HEK293 (cell line): ENCODE measurements at regions not wholly inside any gene's neighbourhood (a gene's known extent, or its start where the extent isn't known, plus 50 kb on each side); places are given as distances from the start of the nearest gene placed in this dataset.

Experiments
- CTCF ChIA-PET: fragments of 350-600 bp; formaldehyde crosslinking; extraction: SDS; loops from one replicate; lab custom pipeline; 2021; ENCODE audit warnings: antibody characterized with exemption; lab: Yijun Ruan, JAX
- POLR2A ChIA-PET: fragments of 300-600 bp; formaldehyde crosslinking; extraction: SDS; loops from one replicate; lab custom pipeline; 2020; ENCODE audit warnings: antibody characterized with exemption, inconsistent platforms; lab: Yijun Ruan, JAX
- H3K27ac ChIP-seq: fragments of 200-500 bp; sonication (Bioruptor generic); 2 replicates; pipeline ENCODE4 v1.5.1; 2014; ENCODE audit warnings: low read depth, low read length, control low read depth, inconsistent platforms; ENCODE audit errors: extremely low read depth
- H3K36me3 ChIP-seq, 2 experiments: fragments of 200-500 bp in 1 of 2; sonication (Bioruptor generic) in 1 of 2; 1 replicate in 1 of 2; 2 replicates in 1 of 2; pipeline ENCODE4 v1.5.1; 2014 to 2017; ENCODE audit warnings: inconsistent platforms in 2 of 2, low read length in 2 of 2; ENCODE audit not compliant: control insufficient read depth in 2 of 2, insufficient read depth in 1 of 2
- H3K4me1 ChIP-seq: fragments of 200-500 bp; sonication (Bioruptor generic); 2 replicates; pipeline ENCODE4 v1.5.1; 2014; ENCODE audit warnings: mild to moderate bottlenecking, low read length, inconsistent platforms; ENCODE audit not compliant: control insufficient read depth, insufficient read depth
- H3K4me3 ChIP-seq: 2 replicates; pipeline ENCODE4 v1.5.1; 2011; ENCODE audit warnings: low read depth, mild to moderate bottlenecking, control low read depth, low read length, moderate library complexity
- H3K9me3 ChIP-seq: fragments of 200-500 bp; sonication (Bioruptor generic); 2 replicates; pipeline ENCODE4 v1.5.1; 2014; ENCODE audit warnings: low read depth, low read length, inconsistent platforms; ENCODE audit not compliant: control insufficient read depth, insufficient read depth
- AEBP2 ChIP-seq: fragments of 450-650 bp; formaldehyde crosslinking; IDR thresholded peaks from 2 replicates; pipeline ENCODE4 v1.5.1; 2016; ENCODE audit warnings: missing biosample characterization, missing genetic modification characterization, borderline replicate concordance
- CTCF ChIP-seq: fragments of 450-650 bp; formaldehyde crosslinking; IDR thresholded peaks from 2 replicates; pipeline ENCODE4 v1.5.1; 2016; ENCODE audit warnings: missing biosample characterization, missing genetic modification characterization
- IKZF3 ChIP-seq: fragments of 450-650 bp; IDR thresholded peaks from 2 replicates; pipeline ENCODE4 v1.5.0; 2018; ENCODE audit warnings: missing biosample characterization, mild to moderate bottlenecking, missing genetic modification characterization, moderate library complexity
- KLF17 ChIP-seq: fragments of 450-650 bp; formaldehyde crosslinking; IDR thresholded peaks from 2 replicates; pipeline ENCODE4 v1.5.1; 2016; ENCODE audit warnings: missing biosample characterization, missing genetic modification characterization
- MYNN ChIP-seq: fragments of 450-650 bp; formaldehyde crosslinking; IDR thresholded peaks from 2 replicates; pipeline ENCODE4 v1.5.1; 2016; ENCODE audit warnings: missing biosample characterization, missing genetic modification characterization, borderline replicate concordance
- SCRT1 ChIP-seq: fragments of 450-650 bp; formaldehyde crosslinking; IDR thresholded peaks from 2 replicates; pipeline ENCODE4 v1.5.1; 2016; ENCODE audit warnings: missing biosample characterization, missing genetic modification characterization, borderline replicate concordance
- TSHZ1 ChIP-seq: fragments of 450-650 bp; formaldehyde crosslinking; IDR thresholded peaks from 2 replicates; pipeline ENCODE4 v1.5.1; 2016; ENCODE audit warnings: missing biosample characterization, missing genetic modification characterization, borderline replicate concordance
- YY2 ChIP-seq: fragments of 450-650 bp; formaldehyde crosslinking; IDR thresholded peaks from 2 replicates; pipeline ENCODE4 v1.5.1; 2016; ENCODE audit warnings: missing biosample characterization, missing genetic modification characterization
- ZNF10 ChIP-seq: fragments of 450-650 bp; formaldehyde crosslinking; IDR thresholded peaks from 2 replicates; pipeline ENCODE4 v1.5.1; 2017; ENCODE audit warnings: missing biosample characterization, missing genetic modification characterization
- ZNF114 ChIP-seq: fragments of 450-650 bp; formaldehyde crosslinking; IDR thresholded peaks from 2 replicates; pipeline ENCODE4 v1.5.0; 2017; ENCODE audit warnings: missing biosample characterization, missing genetic modification characterization
- ZNF121 ChIP-seq: fragments of 450-650 bp; formaldehyde crosslinking; IDR thresholded peaks from 2 replicates; pipeline ENCODE4 v1.5.1; 2016; ENCODE audit warnings: missing biosample characterization, missing genetic modification characterization
- ZNF221 ChIP-seq: fragments of 450-650 bp; formaldehyde crosslinking; IDR thresholded peaks from 2 replicates; pipeline ENCODE4 v1.5.1; 2017; ENCODE audit warnings: missing biosample characterization, missing genetic modification characterization, borderline replicate concordance
- ZNF280C ChIP-seq: fragments of 450-650 bp; formaldehyde crosslinking; IDR thresholded peaks from 2 replicates; pipeline ENCODE4 v1.5.1; 2016; ENCODE audit warnings: missing biosample characterization, missing genetic modification characterization
- ZNF560 ChIP-seq: fragments of 450-650 bp; formaldehyde crosslinking; IDR thresholded peaks from 2 replicates; pipeline ENCODE4 v1.5.1; 2017; ENCODE audit warnings: missing biosample characterization, missing genetic modification characterization, borderline replicate concordance
- ZNF677 ChIP-seq: fragments of 450-650 bp; IDR thresholded peaks from 2 replicates; pipeline ENCODE4 v1.5.0; 2018; ENCODE audit warnings: missing biosample characterization, mild to moderate bottlenecking, missing genetic modification characterization, moderate library complexity
- ZNF791 ChIP-seq: fragments of 450-650 bp; formaldehyde crosslinking; IDR thresholded peaks from 2 replicates; pipeline ENCODE4 v1.5.1; 2016; ENCODE audit warnings: missing biosample characterization, missing genetic modification characterization
- ZSCAN18 ChIP-seq: fragments of 450-650 bp; formaldehyde crosslinking; IDR thresholded peaks from 2 replicates; pipeline ENCODE4 v1.5.1; 2016; ENCODE audit warnings: missing biosample characterization, missing genetic modification characterization

GRCh38 chr14:86897224-86897623 lies 1095.8 kb downstream of the GALC start:
- no peak overlapping the region for H3K27ac ChIP-seq
- H3K4me3 ChIP-seq, result no peak overlapping the region
- CTCF ChIA-PET, result no interaction called here
- H3K4me1 ChIP-seq, result no peaks in the 10 kb centered on the region
- POLR2A ChIA-PET, result no interaction called here
- no peaks in the 10 kb centered on the region for H3K9me3 ChIP-seq
- TF ChIP-seq ZNF10 (tag by site-specific recombination), result no peak
- TF ChIP-seq ZNF280C, result no peak
- TF ChIP-seq MYNN (tag by site-specific recombination), result no peak
- TF ChIP-seq ZNF677 (tag by site-specific recombination), result no peak
- no peak for TF ChIP-seq SCRT1
- no peak for TF ChIP-seq ZNF121
- no peak for TF ChIP-seq IKZF3 (tag by site-specific recombination)
- TF ChIP-seq CTCF (tag by site-specific recombination), result no peak
- no peak for TF ChIP-seq YY2 (tag by site-specific recombination)
- TF ChIP-seq ZNF791 (tag by site-specific recombination), result no peak
- no peak for TF ChIP-seq ZNF114 (tag by site-specific recombination)
- no peak for TF ChIP-seq ZNF560 (tag by site-specific recombination)
- TF ChIP-seq ZSCAN18 (tag by site-specific recombination), result no peak
- TF ChIP-seq ZNF221 (tag by site-specific recombination), result no peak
- no peak for TF ChIP-seq AEBP2 (tag by site-specific recombination)
- TF ChIP-seq KLF17 (tag by site-specific recombination), result no peak
- no peak for TF ChIP-seq TSHZ1 (tag by site-specific recombination)
- no peaks in the 10 kb centered on the region for H3K36me3 ChIP-seq
